H9 (cell line): ENCODE measurements at regions not wholly inside any gene's neighbourhood (a gene's known extent, or its start where the extent isn't known, plus 50 kb on each side); places are given as distances from the start of the nearest gene placed in this dataset.
A peak's percentile ranks its signal among the peaks of the same experiment; 100 is the strongest.

Experiments
- DNase-seq: peaks from one replicate; pipeline ENCODE4 v3.0.0-alpha.2; 2017
- H2AFZ ChIP-seq: one replicate; pipeline ENCODE4 v1.6.1; 2013; ENCODE audit warnings: mild to moderate bottlenecking, low read length, control low read depth, moderate library complexity
- H2AK5ac ChIP-seq: 2 replicates; pipeline ENCODE4 v1.6.1; 2013; ENCODE audit warnings: low read length, control low read depth, mixed read lengths; ENCODE audit not compliant: insufficient read length
- H2BK120ac ChIP-seq: one replicate; pipeline ENCODE4 v1.6.1; 2013; ENCODE audit warnings: low read depth, mild to moderate bottlenecking, low read length, control low read depth, inconsistent platforms; ENCODE audit not compliant: poor library complexity, severe bottlenecking
- H2BK12ac ChIP-seq: 2 replicates; pipeline ENCODE4 v1.6.1; 2013; ENCODE audit warnings: low read length, control low read depth, mixed read lengths, low read depth; ENCODE audit not compliant: insufficient read length
- H2BK15ac ChIP-seq: 2 replicates; pipeline ENCODE4 v1.6.1; 2013; ENCODE audit warnings: low read depth, low read length, control low read depth
- H2BK20ac ChIP-seq: one replicate; pipeline ENCODE4 v1.6.1; 2013; ENCODE audit warnings: low read depth, mild to moderate bottlenecking, low read length, control low read depth, inconsistent platforms; ENCODE audit not compliant: poor library complexity, severe bottlenecking
- H2BK5ac ChIP-seq: 2 replicates; pipeline ENCODE4 v1.6.1; 2013; ENCODE audit warnings: low read length, control low read depth, mixed read lengths; ENCODE audit not compliant: insufficient read length
- H3K14ac ChIP-seq: 2 replicates; pipeline ENCODE4 v1.6.1; 2013; ENCODE audit warnings: low read length, control low read depth; ENCODE audit not compliant: insufficient read depth
- H3K18ac ChIP-seq: 2 replicates; pipeline ENCODE4 v1.6.1; 2013; ENCODE audit warnings: low read depth, mild to moderate bottlenecking, mixed read lengths, low read length, control low read depth; ENCODE audit not compliant: insufficient read length
- H3K23ac ChIP-seq: 2 replicates; pipeline ENCODE4 v1.6.1; 2013; ENCODE audit warnings: low read length, control low read depth, mixed read lengths, low read depth; ENCODE audit not compliant: insufficient read length
- H3K23me2 ChIP-seq: 2 replicates; pipeline ENCODE4 v1.6.1; 2013; ENCODE audit warnings: low read depth, mild to moderate bottlenecking, mixed read lengths, low read length, control low read depth; ENCODE audit not compliant: insufficient read length, poor library complexity, severe bottlenecking
- H3K27ac ChIP-seq: 2 replicates; pipeline ENCODE4 v1.5.1; 2013; ENCODE audit warnings: low read length, control low read depth, mixed read lengths, low read depth; ENCODE audit not compliant: insufficient read length
- H3K27me3 ChIP-seq: 2 replicates; pipeline ENCODE4 v1.6.1; 2013; ENCODE audit warnings: low read length, control low read depth, inconsistent platforms; ENCODE audit not compliant: insufficient read depth
- H3K4ac ChIP-seq: 2 replicates; pipeline ENCODE4 v1.6.1; 2013; ENCODE audit warnings: low read depth, mild to moderate bottlenecking, control low read depth, inconsistent platforms, low read length, moderate library complexity
- H3K4me1 ChIP-seq: 2 replicates; pipeline ENCODE4 v1.6.1; 2013; ENCODE audit warnings: low read length, control low read depth, inconsistent platforms; ENCODE audit not compliant: insufficient read depth
- H3K4me2 ChIP-seq: 2 replicates; pipeline ENCODE4 v1.6.1; 2013; ENCODE audit warnings: low read length, control low read depth, mixed read lengths; ENCODE audit not compliant: insufficient read length, insufficient read depth
- H3K56ac ChIP-seq: 2 replicates; pipeline ENCODE4 v1.6.1; 2013; ENCODE audit warnings: low read depth, mild to moderate bottlenecking, mixed read lengths, low read length, control low read depth; ENCODE audit not compliant: insufficient read length
- H3K79me1 ChIP-seq: 2 replicates; pipeline ENCODE4 v1.6.1; 2013; ENCODE audit warnings: low read depth, mild to moderate bottlenecking, moderate library complexity, low read length, control low read depth, inconsistent platforms; ENCODE audit not compliant: insufficient read depth, poor library complexity, severe bottlenecking
- H3K79me2 ChIP-seq: 2 replicates; pipeline ENCODE4 v1.6.1; 2013; ENCODE audit warnings: low read length, control low read depth, inconsistent platforms; ENCODE audit not compliant: insufficient read depth
- H3K9ac ChIP-seq: 2 replicates; pipeline ENCODE4 v1.6.1; 2013; ENCODE audit warnings: low read length, control low read depth, mixed read lengths; ENCODE audit not compliant: insufficient read length; ENCODE audit errors: extremely low read depth
- H3K9me3 ChIP-seq: one replicate; pipeline ENCODE4 v1.6.1; 2013; ENCODE audit warnings: low read depth, low read length, inconsistent platforms; ENCODE audit not compliant: control insufficient read depth
- H3T11ph ChIP-seq: one replicate; pipeline ENCODE4 v1.6.1; 2013; ENCODE audit warnings: mild to moderate bottlenecking, low read length, control low read depth, inconsistent platforms
- H4K20me1 ChIP-seq: one replicate; pipeline ENCODE4 v1.6.1; 2013; ENCODE audit not compliant: control insufficient read depth, insufficient read length, insufficient read depth
- H4K5ac ChIP-seq: 2 replicates; pipeline ENCODE4 v1.6.1; 2013; ENCODE audit warnings: low read depth, mild to moderate bottlenecking, mixed read lengths, low read length, control low read depth; ENCODE audit not compliant: insufficient read length
- H4K8ac ChIP-seq: replicated peaks from 2 replicates; pipeline ENCODE4 v1.6.1; 2013; ENCODE audit warnings: low read length, control low read depth, mixed read lengths, low read depth; ENCODE audit not compliant: insufficient read length
- H4K91ac ChIP-seq: 2 replicates; pipeline ENCODE4 v1.6.1; 2013; ENCODE audit warnings: low read depth, mild to moderate bottlenecking, moderate library complexity, mixed read lengths, low read length, control low read depth; ENCODE audit not compliant: insufficient read length
- H3K27ac Mint-ChIP-seq, 3 experiments: 2 replicates in 2 of 3; 3 replicates in 1 of 3; pipeline ENCODE4 v1.8.0; 2020 to 2021; ENCODE audit warnings: mixed read lengths in 3 of 3, mild to moderate bottlenecking in 1 of 3, moderate library complexity in 1 of 3
- H3K27me3 Mint-ChIP-seq: 2 replicates; pipeline ENCODE4 v1.8.0; 2021; ENCODE audit warnings: low read depth, mild to moderate bottlenecking, moderate library complexity, mixed read lengths
- H3K36me3 Mint-ChIP-seq, 3 experiments: 2 replicates in 2 of 3; 3 replicates in 1 of 3; pipeline ENCODE4 v1.8.0; 2020 to 2021; ENCODE audit warnings: low read depth in 3 of 3, mixed read lengths in 3 of 3; ENCODE audit not compliant: insufficient read depth in 1 of 3
- H3K4me1 Mint-ChIP-seq, 2 experiments: 2 replicates each; pipeline ENCODE4 v1.8.0; 2020; ENCODE audit warnings: mixed read lengths in 2 of 2
- H3K4me3 Mint-ChIP-seq, 2 experiments: 2 replicates in 1 of 2; 3 replicates in 1 of 2; pipeline ENCODE4 v1.8.0; 2020 to 2021; ENCODE audit warnings: mild to moderate bottlenecking in 2 of 2, mixed read lengths in 2 of 2, moderate library complexity in 1 of 2
- H3K9me3 Mint-ChIP-seq, 2 experiments: 2 replicates in 1 of 2; 3 replicates in 1 of 2; pipeline ENCODE4 v1.8.0; 2020; ENCODE audit warnings: mild to moderate bottlenecking in 2 of 2, mixed read lengths in 2 of 2, moderate library complexity in 1 of 2
- CTCF ChIP-seq: fragments of 200-600 bp; sonication (generic); conservative IDR thresholded peaks from 3 replicates; pipeline ENCODE4 v1.8.0; 2021; ENCODE audit warnings: antibody characterized with exemption, mild to moderate bottlenecking
- WGBS: extraction: QIAGEN DNeasy Blood & Tissue Kit; methylation state at CpG from one replicate; pipeline ENCODE4 v1.1.7; 2013; ENCODE audit warnings: missing lambda C conversion rate, low lambda C conversion rate, mixed read lengths; ENCODE audit not compliant: insufficient read length; ENCODE audit errors: extremely low coverage; 5-methylcytosine and 5-hydroxymethylcytosine counted together

- Histone ChIP-seq H3K27me3 (no peaks in the 10 kb centered on the region), H3K79me1 (no peaks in the 10 kb centered on the region), H2BK20ac (no peak overlapping the region), H3K18ac (no peak overlapping the region), H3K9ac (no peak overlapping the region), H3K27ac (no peak overlapping the region), H3K23me2 (no peaks in the 10 kb centered on the region), H2AFZ (no peak overlapping the region), H4K91ac (no peak overlapping the region), H3K79me2 (no peaks in the 10 kb centered on the region), H3T11ph (no peak overlapping the region), H3K9me3 (no peaks in the 10 kb centered on the region), H2BK120ac (no peak overlapping the region), H2BK5ac (no peak overlapping the region), H3K4me2 (no peak overlapping the region), H4K8ac (no peak overlapping the region), H3K56ac (no peak overlapping the region), H3K4ac (no peak overlapping the region), H3K23ac (no peak overlapping the region), H4K20me1 (no peaks in the 10 kb centered on the region), H4K5ac (no peak overlapping the region), H3K4me1 (no peaks in the 10 kb centered on the region), H3K14ac (no peak overlapping the region), H2BK12ac (no peak overlapping the region), H2BK15ac (no peak overlapping the region), H2AK5ac (no peak overlapping the region)
- peak; percentile 49 for DNase-seq
- Mint-ChIP-seq H3K27ac (no peak overlapping the region), H3K9me3 (no peaks in the 10 kb centered on the region), H3K36me3 (no peaks in the 10 kb centered on the region), H3K4me1 (peaks cover 0 to 3% of the 10 kb centered on the region in 2 experiments; a peak in 2 of 4 replicates), H3K27me3 (peaks cover 2% of the 10 kb centered on the region), H3K4me3 (no peak overlapping the region)
- peak; percentile 64 for TF ChIP-seq CTCF
- no CpG with 5 or more reads among the region's 3 CpGs for WGBS
These were observed 540.1 kb downstream of the NTRK3 start for GRCh38 chr15:87716422-87716821.
